GM12864 (cell line): ENCODE measurements at regions not wholly inside any gene's neighbourhood (a gene's known extent, or its start where the extent isn't known, plus 50 kb on each side); places are given as distances from the start of the nearest gene placed in this dataset.

Source experiments
- DNase-seq: peaks from one replicate; pipeline ENCODE4 v3.0.0-alpha.2; 2011; ENCODE audit warnings: low read depth
- H3K4me3 ChIP-seq: 2 replicates; pipeline ENCODE4 v1.5.1; 2011; ENCODE audit warnings: mild to moderate bottlenecking, low read depth, low read length, control low read depth
- CTCF ChIP-seq: IDR thresholded peaks from 2 replicates; pipeline ENCODE4 v1.5.1; 2011; ENCODE audit warnings: low read depth, mild to moderate bottlenecking, moderate library complexity, low read length, control low read depth, inconsistent platforms; ENCODE audit errors: missing control alignments

GRCh38 chr3:72109327-72110259 lies 324.6 kb upstream of the PROK2 start:
- no peak overlapping the region for H3K4me3 ChIP-seq
- DNase-seq, result no peak
- TF ChIP-seq CTCF, result no peak

DNA sequence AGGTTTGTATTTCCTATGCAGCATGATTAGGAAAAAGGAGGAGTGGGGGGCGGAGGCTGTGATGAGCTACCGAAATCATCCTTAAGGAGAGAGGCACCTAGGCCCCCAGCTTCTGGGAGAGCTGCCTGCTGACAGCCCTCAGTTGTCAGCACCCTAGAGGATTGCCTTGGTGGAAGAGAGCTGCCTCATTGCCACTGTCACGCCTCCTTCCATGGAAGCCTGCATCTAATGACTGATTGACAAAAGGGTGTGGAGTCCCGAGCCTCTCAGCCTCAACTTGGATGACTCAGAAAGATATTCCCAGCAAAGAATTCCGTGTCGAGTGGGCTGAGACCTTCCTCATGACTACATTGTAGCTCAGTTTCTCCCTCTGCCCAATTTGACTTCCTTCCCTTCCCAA lies 320.4 kb upstream of the PROK2 start:
- no peak overlapping the region for H3K4me3 ChIP-seq
- no peak for TF ChIP-seq CTCF
- no peak for DNase-seq

GRCh38 chr3:72102112-72102616 lies 317.2 kb upstream of the PROK2 start:
- no peak overlapping the region for H3K4me3 ChIP-seq
- no peak for TF ChIP-seq CTCF
- DNase-seq, result no peak

- TF ChIP-seq CTCF, result no peak
- no peak overlapping the region for H3K4me3 ChIP-seq
- DNase-seq, result no peak
Measured at GRCh38 chr3:72101494-72101893, 316.5 kb upstream of the PROK2 start.

DNA sequence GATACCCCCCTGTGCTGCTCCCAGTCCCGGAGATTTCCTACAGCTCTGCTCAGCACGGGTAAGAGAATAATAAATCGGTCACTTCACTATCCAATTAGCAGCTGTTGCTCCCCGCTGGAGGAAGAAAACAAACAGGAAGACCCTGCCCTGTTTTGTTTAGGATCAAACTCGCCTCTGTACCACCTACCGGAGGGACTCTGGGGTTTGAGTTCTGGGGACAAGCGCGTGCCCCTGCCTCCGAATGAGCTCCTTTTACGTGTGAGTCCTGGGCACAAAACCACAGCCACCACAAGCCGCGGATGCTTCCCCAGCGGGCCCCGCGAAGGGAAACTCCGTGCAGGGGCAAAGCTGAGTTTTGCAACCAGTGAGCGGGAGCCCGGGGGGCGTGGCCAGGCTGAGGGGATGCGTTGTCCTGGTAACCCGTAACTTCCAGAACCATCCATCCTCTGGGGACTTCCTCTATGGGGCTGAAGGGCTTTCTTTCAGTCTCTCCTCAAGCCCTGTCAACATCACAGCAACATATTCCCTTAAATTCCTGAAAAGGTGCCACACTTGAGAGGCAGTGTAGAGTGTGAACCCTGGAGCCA lies 315.7 kb upstream of the PROK2 start:
- DNase-seq, result no peak
- peak overlapping the region; percentile 65 for H3K4me3 ChIP-seq
- no peak for TF ChIP-seq CTCF

- H3K4me3 ChIP-seq, result peak overlapping the region; percentile 65
- no peak for TF ChIP-seq CTCF
- no peak for DNase-seq
Measured at GRCh38 chr3:72100080-72100511, 315.1 kb upstream of the PROK2 start.
